ENCODE measurements at regions not wholly inside any gene's neighbourhood (a gene's known extent, or its start where the extent isn't known, plus 50 kb on each side); places are given as distances from the start of the nearest gene placed in this dataset.

- no peaks in the 10 kb centered on the region for H3K9me3 Mint-ChIP-seq (ENCODE audit: unreplicated experiment)
- H3K27me3 Mint-ChIP-seq (ENCODE audit: insufficient read depth, unreplicated experiment) = no peaks in the 10 kb centered on the region
- no peak overlapping the region for H3K27ac Mint-ChIP-seq (ENCODE audit: low read depth, unreplicated experiment)
- peaks cover 6% of the 10 kb centered on the region for H3K4me1 Mint-ChIP-seq (ENCODE audit: insufficient read depth, unreplicated experiment)
- intact Hi-C loops (cut with micrococcal nuclease) = loop anchor here (1.0 kb wide), 3 partner anchors 25 to 200 kb away; no protein-coding TSS in a partner anchor
- POLR2A ChIA-PET = interaction anchor here (0.7 to 3.9 kb wide), 7 partner anchors 11 to 213 kb away, joined by 3 to 72 read pairs (median 7); partner anchors contain the start of gene GADD45A
- BruUV-seq (replicated peaks) = no TSS peak
- H3K4me3 Mint-ChIP-seq (ENCODE audit: unreplicated experiment) = no peak overlapping the region
- CTCF ChIA-PET = interaction anchor here (0.6 to 4.9 kb wide), 45 partner anchors 9 to 787 kb away, joined by 3 to 98 read pairs (median 4); partner anchors contain the start of gene GADD45A
- no peaks in the 10 kb centered on the region for H3K36me3 Mint-ChIP-seq (ENCODE audit: insufficient read depth, unreplicated experiment)
- DNase-seq (ENCODE audit: unreplicated experiment) = no peak
- no peak for TF ChIP-seq CTCF (IDR thresholded peaks at IDR 0.05; ENCODE audit: unreplicated experiment)
Measured at GRCh38 chr1:67560580-67561255, 124.3 kb upstream of the GADD45A start.

- ChIA-PET POLR2A (interaction anchor here (0.6 to 3.9 kb wide), 9 partner anchors 10 to 508 kb away, joined by 3 to 72 read pairs (median 4); partner anchors contain the start of genes GADD45A and SLC35D1), CTCF (interaction anchor here (0.6 to 4.9 kb wide), 51 partner anchors 9 to 786 kb away, joined by 3 to 98 read pairs (median 5); partner anchors contain the start of gene GADD45A)
- Mint-ChIP-seq H3K27me3 (ENCODE audit: insufficient read depth, unreplicated experiment) (no peaks in the 10 kb centered on the region), H3K27ac (ENCODE audit: low read depth, unreplicated experiment) (no peak overlapping the region), H3K4me1 (ENCODE audit: insufficient read depth, unreplicated experiment) (peaks cover 6% of the 10 kb centered on the region), H3K36me3 (ENCODE audit: insufficient read depth, unreplicated experiment) (no peaks in the 10 kb centered on the region), H3K9me3 (ENCODE audit: unreplicated experiment) (no peaks in the 10 kb centered on the region), H3K4me3 (ENCODE audit: unreplicated experiment) (no peak overlapping the region)
- DNase-seq (ENCODE audit: unreplicated experiment) = peak; percentile 90
- BruUV-seq (replicated peaks) = no TSS peak
- peak; percentile 95 for TF ChIP-seq CTCF (IDR thresholded peaks at IDR 0.05; ENCODE audit: unreplicated experiment)
- intact Hi-C loops (cut with micrococcal nuclease) = loop anchor here (1.0 kb wide), 3 partner anchors 26 to 199 kb away; no protein-coding TSS in a partner anchor
Measured at GRCh38 chr1:67561704-67562113, 123.3 kb upstream of the GADD45A start.

DNA sequence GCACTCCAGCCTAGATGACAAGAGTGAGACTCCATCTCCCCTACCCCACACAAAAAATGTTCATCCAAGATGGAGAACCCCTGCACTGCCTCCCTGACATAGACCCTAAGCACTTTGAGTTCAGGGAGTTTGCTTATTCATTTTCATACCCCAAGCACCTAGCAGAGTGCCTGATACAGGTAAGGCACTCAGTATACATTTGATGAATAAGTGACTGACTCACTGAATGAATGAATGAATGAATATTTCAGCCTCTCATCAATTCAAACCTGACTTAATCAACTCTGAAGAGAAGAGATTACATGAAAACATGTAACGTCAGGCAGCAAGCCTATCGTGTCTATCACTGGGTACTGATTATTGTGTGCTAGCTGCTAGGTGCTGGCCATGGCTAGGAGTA is 121.3 kb upstream of the GADD45A start:
- intact Hi-C loops (cut with micrococcal nuclease) = no loop called here
- no peak overlapping the region for H3K27ac Mint-ChIP-seq (ENCODE audit: low read depth, unreplicated experiment)
- H3K36me3 Mint-ChIP-seq (ENCODE audit: insufficient read depth, unreplicated experiment) = no peaks in the 10 kb centered on the region
- no peaks in the 10 kb centered on the region for H3K9me3 Mint-ChIP-seq (ENCODE audit: unreplicated experiment)
- H3K27me3 Mint-ChIP-seq (ENCODE audit: insufficient read depth, unreplicated experiment) = no peaks in the 10 kb centered on the region
- CTCF ChIA-PET = interaction anchor here (1.6 to 4.1 kb wide), 3 partner anchors 196 to 202 kb away, joined by 7 to 98 read pairs (median 26); no protein-coding TSS in a partner anchor
- BruUV-seq (replicated peaks) = no TSS peak
- TF ChIP-seq CTCF (IDR thresholded peaks at IDR 0.05; ENCODE audit: unreplicated experiment) = no peak
- POLR2A ChIA-PET = no interaction called here
- no peak overlapping the region for H3K4me3 Mint-ChIP-seq (ENCODE audit: unreplicated experiment)
- H3K4me1 Mint-ChIP-seq (ENCODE audit: insufficient read depth, unreplicated experiment) = peaks cover 6% of the 10 kb centered on the region
- DNase-seq (ENCODE audit: unreplicated experiment) = no peak

GRCh38 chr1:67564193-67564592 is 120.8 kb upstream of the GADD45A start:
- no peaks in the 10 kb centered on the region for H3K27me3 Mint-ChIP-seq (ENCODE audit: insufficient read depth, unreplicated experiment)
- H3K9me3 Mint-ChIP-seq (ENCODE audit: unreplicated experiment) = no peaks in the 10 kb centered on the region
- CTCF ChIA-PET = interaction anchor here (0.5 to 1.6 kb wide), 3 partner anchors 29 to 352 kb away, joined by 3 to 7 read pairs (median 3); no protein-coding TSS in a partner anchor
- no peak for DNase-seq (ENCODE audit: unreplicated experiment)
- H3K4me3 Mint-ChIP-seq (ENCODE audit: unreplicated experiment) = no peak overlapping the region
- POLR2A ChIA-PET = no interaction called here
- H3K36me3 Mint-ChIP-seq (ENCODE audit: insufficient read depth, unreplicated experiment) = no peaks in the 10 kb centered on the region
- TF ChIP-seq CTCF (IDR thresholded peaks at IDR 0.05; ENCODE audit: unreplicated experiment) = no peak
- intact Hi-C loops (cut with micrococcal nuclease) = no loop called here
- H3K4me1 Mint-ChIP-seq (ENCODE audit: insufficient read depth, unreplicated experiment) = peaks cover 3% of the 10 kb centered on the region
- H3K27ac Mint-ChIP-seq (ENCODE audit: low read depth, unreplicated experiment) = no peak overlapping the region
- no TSS peak for BruUV-seq (replicated peaks)

All from MCF 10A (cell line).